Common myeloid progenitor, CD34-positive (primary cell): ENCODE measurements at regions not wholly inside any gene's neighbourhood (a gene's known extent, or its start where the extent isn't known, plus 50 kb on each side); places are given as distances from the start of the nearest gene placed in this dataset.

Source experiments
- CTCF ChIA-PET: fragments of 350-600 bp; sonication (Branson Sonifier 250); formaldehyde crosslinking; loops from one replicate; lab custom pipeline; 2021; ENCODE audit warnings: antibody characterized with exemption; lab: Charles Lee
- POLR2A ChIA-PET: fragments of 350-600 bp; sonication (Branson Sonifier 250); formaldehyde crosslinking; loops from one replicate; lab custom pipeline; 2021; ENCODE audit warnings: antibody characterized with exemption; lab: Charles Lee
- DNase-seq, 3 donors: peaks; one replicate each; pipeline versions ENCODE4 v3.0.0 to v3.0.0-alpha.2; 2013
- H3K27ac ChIP-seq, 2 experiments: 1 replicate in 1 of 2; 2 replicates in 1 of 2; pipeline ENCODE4 v1.7.0; 2013; ENCODE audit warnings: inconsistent platforms in 2 of 2, low read length in 2 of 2, mild to moderate bottlenecking in 2 of 2, low read depth in 1 of 2, moderate library complexity in 1 of 2; ENCODE audit not compliant: severe bottlenecking in 2 of 2, insufficient read depth in 1 of 2, poor library complexity in 1 of 2
- H3K27me3 ChIP-seq, 5 experiments: replicated peaks in 2 of 5; 1 replicate in 3 of 5; 2 replicates in 2 of 5; pipeline versions ENCODE4 v1.6.1 to v1.7.0; 2013; ENCODE audit warnings: low read length in 4 of 5, mild to moderate bottlenecking in 2 of 5, moderate library complexity in 2 of 5, inconsistent platforms in 1 of 5; ENCODE audit not compliant: insufficient read depth in 5 of 5, control insufficient read depth in 4 of 5
- H3K36me3 ChIP-seq, 4 experiments: 1 replicate in 2 of 4; 2 replicates in 2 of 4; pipeline versions ENCODE4 v1.6.1 to v1.7.0; 2013; ENCODE audit warnings: low read length in 3 of 4, control low read depth in 1 of 4, mild to moderate bottlenecking in 1 of 4; ENCODE audit not compliant: control insufficient read depth in 4 of 4, insufficient read depth in 4 of 4
- H3K4me1 ChIP-seq, 4 experiments: 1 replicate in 3 of 4; 2 replicates in 1 of 4; pipeline versions ENCODE4 v1.6.1 to v1.7.1; 2013; ENCODE audit warnings: low read length in 3 of 4, mild to moderate bottlenecking in 3 of 4, control low read depth in 1 of 4, inconsistent platforms in 1 of 4, moderate library complexity in 1 of 4; ENCODE audit not compliant: control insufficient read depth in 4 of 4, insufficient read depth in 4 of 4; ENCODE audit errors: control extremely low read depth in 1 of 4
- H3K4me3 ChIP-seq, 7 experiments: 1 replicate in 4 of 7; 2 replicates in 3 of 7; pipeline versions ENCODE4 v1.5.1 to v1.7.0; 2013; ENCODE audit warnings: mild to moderate bottlenecking in 7 of 7, low read length in 6 of 7, moderate library complexity in 6 of 7, inconsistent platforms in 2 of 7, low read depth in 2 of 7, control low read depth in 1 of 7; ENCODE audit not compliant: insufficient read depth in 4 of 7, control insufficient read depth in 1 of 7; ENCODE audit errors: extremely low read depth in 1 of 7
- H3K9me3 ChIP-seq, 5 experiments: 1 replicate in 4 of 5; 2 replicates in 1 of 5; pipeline versions ENCODE4 v1.6.1 to v1.7.1; 2013; ENCODE audit warnings: low read length in 4 of 5, mild to moderate bottlenecking in 2 of 5, inconsistent platforms in 1 of 5, low read depth in 1 of 5, moderate library complexity in 1 of 5; ENCODE audit not compliant: control insufficient read depth in 4 of 5, insufficient read depth in 2 of 5; ENCODE audit errors: control extremely low read depth in 1 of 5
- WGBS: methylation state at CpG from one replicate; pipeline ENCODE4 v1.1.5; 2013; ENCODE audit not compliant: insufficient coverage; 5-methylcytosine and 5-hydroxymethylcytosine counted together

GRCh38 chr12:84198294-84198946 is 714.2 kb downstream of the SLC6A15 start:
- 90% methylated on average over 1 of the region's 6 CpGs for WGBS
- no peak overlapping the region for H3K27ac ChIP-seq
- H3K9me3 ChIP-seq: peaks cover 0 to 2% (median 0%) of the 10 kb centered on the region in 5 experiments
- DNase-seq: no peak
- CTCF ChIA-PET: no interaction called here
- POLR2A ChIA-PET: no interaction called here
- no peaks in the 10 kb centered on the region for H3K27me3 ChIP-seq
- H3K4me1 ChIP-seq: no peaks in the 10 kb centered on the region
- H3K36me3 ChIP-seq: no peaks in the 10 kb centered on the region
- H3K4me3 ChIP-seq: no peak overlapping the region

DNA sequence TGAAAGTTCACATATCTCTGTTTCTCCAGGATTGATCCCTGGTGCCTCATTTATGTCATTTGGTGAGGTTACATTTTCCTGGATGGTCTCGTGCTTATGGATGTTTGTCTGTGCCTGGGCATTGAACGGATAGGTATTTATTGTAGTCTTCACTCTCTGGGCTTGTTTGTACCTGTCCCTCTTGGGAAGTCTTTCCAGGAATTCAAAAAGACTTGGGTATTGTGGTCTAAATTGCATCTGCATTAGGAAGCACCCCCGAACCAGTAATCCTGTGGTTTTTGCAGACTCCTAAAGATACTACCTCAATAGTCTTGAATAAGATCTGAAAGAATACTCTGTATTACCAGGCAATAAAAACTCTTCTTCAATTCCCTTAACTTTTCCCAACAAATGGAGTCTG is 720.8 kb downstream of the SLC6A15 start:
- CTCF ChIA-PET: no interaction called here
- POLR2A ChIA-PET: no interaction called here
- Histone ChIP-seq H3K27ac (no peak overlapping the region), H3K4me3 (no peak overlapping the region), H3K27me3 (no peaks in the 10 kb centered on the region), H3K9me3 (peaks cover 0 to 2% (median 0%) of the 10 kb centered on the region in 5 experiments), H3K4me1 (no peaks in the 10 kb centered on the region), H3K36me3 (no peaks in the 10 kb centered on the region)
- WGBS: 83% methylated on average over 2 of the region's 3 CpGs
- DNase-seq: no peak

DNA sequence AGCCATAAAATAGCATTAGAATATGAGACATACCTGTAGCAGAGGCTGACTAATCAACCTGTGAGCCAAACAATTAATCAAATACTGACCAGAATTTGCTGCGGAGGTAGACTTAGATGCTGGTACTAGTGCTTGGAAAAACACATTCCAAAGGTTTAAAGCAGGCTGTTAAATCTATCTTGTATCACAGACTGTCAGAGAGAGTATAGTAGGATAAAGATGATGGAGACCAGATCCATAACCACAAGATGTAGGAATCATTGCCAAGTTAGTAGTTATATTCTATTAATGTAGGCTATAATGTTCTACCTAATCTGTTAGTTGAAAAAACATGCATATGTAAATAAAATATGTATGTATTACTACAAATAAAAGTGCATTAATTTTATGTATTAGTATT is 726.2 kb downstream of the SLC6A15 start:
- no peaks in the 10 kb centered on the region for H3K9me3 ChIP-seq
- WGBS: 83% methylated on average over 1 of the region's 1 CpG
- DNase-seq: no peak
- POLR2A ChIA-PET: no interaction called here
- CTCF ChIA-PET: no interaction called here
- H3K27ac ChIP-seq: no peak overlapping the region
- no peak overlapping the region for H3K4me3 ChIP-seq
- H3K27me3 ChIP-seq: no peaks in the 10 kb centered on the region
- H3K4me1 ChIP-seq: no peaks in the 10 kb centered on the region
- H3K36me3 ChIP-seq: no peaks in the 10 kb centered on the region

DNA sequence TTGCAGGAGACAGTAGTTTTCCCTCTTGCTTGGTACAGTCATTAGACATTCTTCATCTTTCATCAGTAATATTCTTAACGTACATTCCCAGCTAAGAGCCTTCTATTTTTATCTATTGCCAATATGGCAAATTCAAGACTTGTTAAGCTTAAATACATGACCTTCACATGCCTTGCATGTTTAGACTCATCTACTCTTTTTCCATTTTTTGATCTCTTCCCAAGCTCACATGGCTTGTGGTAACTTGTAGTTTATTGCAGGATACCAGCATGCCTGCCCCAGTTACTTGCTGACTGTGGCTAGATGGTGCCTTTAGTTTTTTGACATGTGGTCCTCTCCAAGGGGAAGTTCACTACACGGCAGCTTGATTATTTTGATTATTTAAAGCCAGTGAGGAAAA is 729.0 kb downstream of the SLC6A15 start:
- no peak for DNase-seq
- ChIA-PET POLR2A (no interaction called here), CTCF (no interaction called here)
- Histone ChIP-seq H3K4me3 (no peak overlapping the region), H3K4me1 (no peaks in the 10 kb centered on the region), H3K27me3 (no peaks in the 10 kb centered on the region), H3K36me3 (no peaks in the 10 kb centered on the region), H3K9me3 (no peaks in the 10 kb centered on the region), H3K27ac (no peak overlapping the region)
- 90% methylated on average over 1 of the region's 2 CpGs for WGBS

DNA sequence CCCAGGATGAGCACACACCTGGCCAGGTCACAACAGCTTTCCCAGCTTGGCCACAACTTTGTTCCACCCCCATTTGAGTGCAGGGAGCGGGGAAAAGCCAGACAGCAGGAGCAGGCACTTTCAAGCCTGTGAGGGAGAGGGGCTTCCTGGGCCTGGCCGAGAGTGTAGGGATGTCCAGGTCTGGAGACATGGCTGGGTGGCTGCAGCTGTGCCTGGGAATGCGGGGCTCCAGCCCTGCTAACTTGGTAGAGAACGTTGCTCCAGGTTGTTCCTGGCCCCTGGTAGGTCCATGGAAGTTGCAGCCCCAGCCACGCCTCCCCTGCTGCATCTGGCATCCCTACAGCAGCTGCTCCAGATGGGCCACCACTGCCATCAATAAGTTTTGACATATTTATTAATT is 738.5 kb downstream of the SLC6A15 start:
- Histone ChIP-seq H3K27me3 (no peaks in the 10 kb centered on the region), H3K4me3 (no peak overlapping the region), H3K27ac (no peak overlapping the region), H3K36me3 (no peaks in the 10 kb centered on the region), H3K9me3 (peaks cover 0 to 5% (median 0%) of the 10 kb centered on the region in 5 experiments), H3K4me1 (no peaks in the 10 kb centered on the region)
- 97% methylated on average over 4 of the region's 5 CpGs for WGBS
- CTCF ChIA-PET: no interaction called here
- DNase-seq: no peak
- POLR2A ChIA-PET: no interaction called here

GRCh38 chr12:84172823-84173424 is 739.7 kb downstream of the SLC6A15 start:
- Histone ChIP-seq H3K27ac (no peak overlapping the region), H3K36me3 (no peaks in the 10 kb centered on the region), H3K9me3 (peaks cover 0 to 5% (median 0%) of the 10 kb centered on the region in 5 experiments), H3K4me1 (no peaks in the 10 kb centered on the region), H3K27me3 (no peaks in the 10 kb centered on the region), H3K4me3 (no peak overlapping the region)
- POLR2A ChIA-PET: no interaction called here
- CTCF ChIA-PET: no interaction called here
- 87% methylated on average over 4 of the region's 4 CpGs for WGBS
- DNase-seq: no peak

- CTCF ChIA-PET: no interaction called here
- WGBS: 18% methylated on average over 1 of the region's 1 CpG
- Histone ChIP-seq H3K4me1 (no peaks in the 10 kb centered on the region), H3K27me3 (no peaks in the 10 kb centered on the region), H3K27ac (no peak overlapping the region), H3K36me3 (no peaks in the 10 kb centered on the region), H3K4me3 (no peak overlapping the region), H3K9me3 (no peaks in the 10 kb centered on the region)
- DNase-seq: no peak
- POLR2A ChIA-PET: no interaction called here
These were observed 745.8 kb downstream of the SLC6A15 start for GRCh38 chr12:84166812-84167211.
